ENCODE measurements at regions not wholly inside any gene's neighbourhood (a gene's known extent, or its start where the extent isn't known, plus 50 kb on each side); places are given as distances from the start of the nearest gene placed in this dataset.

GRCh38 chr14:101632520-101632919 lies 71.2 kb downstream of the DIO3 start:
- no peaks in the 10 kb centered on the region for H3K9me3 ChIP-seq
- H3K27me3 ChIP-seq, result no peaks in the 10 kb centered on the region
- DNase-seq, result no peak
- no peak overlapping the region for H3K4me3 ChIP-seq
- no peak overlapping the region for H3K27ac ChIP-seq
- H3K36me3 ChIP-seq, result no peaks in the 10 kb centered on the region
- TF ChIP-seq POLR2A (IDR thresholded peaks at IDR 0.05) (no peak), CTCF (IDR thresholded peaks at IDR 0.05) (no peak)
- H3K4me1 ChIP-seq, result peaks cover 3 to 15% (median 4%) of the 10 kb centered on the region in 4 donors

- no peaks in the 10 kb centered on the region for H3K9me3 ChIP-seq
- H3K27ac ChIP-seq, result no peak overlapping the region
- no peak overlapping the region for H3K4me3 ChIP-seq
- no peaks in the 10 kb centered on the region for H3K36me3 ChIP-seq
- no peaks in the 10 kb centered on the region for H3K27me3 ChIP-seq
- TF ChIP-seq CTCF (IDR thresholded peaks at IDR 0.05) (no peak), POLR2A (IDR thresholded peaks at IDR 0.05) (no peak)
- DNase-seq, result no peak
- H3K4me1 ChIP-seq, result peaks cover under 1 to 13% (median 4%) of the 10 kb centered on the region in 4 donors
Measured at GRCh38 chr14:101633276-101633675, 72.0 kb downstream of the DIO3 start.

GRCh38 chr14:101634202-101634849 lies 73.0 kb downstream of the DIO3 start:
- Histone ChIP-seq H3K27me3 (no peaks in the 10 kb centered on the region), H3K4me1 (peaks cover 0 to 3% (median 0%) of the 10 kb centered on the region in 4 donors), H3K9me3 (no peaks in the 10 kb centered on the region), H3K36me3 (no peaks in the 10 kb centered on the region), H3K4me3 (no peak overlapping the region), H3K27ac (no peak overlapping the region)
- TF ChIP-seq POLR2A (IDR thresholded peaks at IDR 0.05) (no peak), CTCF (IDR thresholded peaks at IDR 0.05) (no peak)
- no peak for DNase-seq

GRCh38 chr14:101634850-101635748 lies 73.8 kb downstream of the DIO3 start:
- H3K9me3 ChIP-seq, result no peaks in the 10 kb centered on the region
- TF ChIP-seq POLR2A (IDR thresholded peaks at IDR 0.05) (no peak), CTCF (IDR thresholded peaks at IDR 0.05) (no peak)
- no peaks in the 10 kb centered on the region for H3K27me3 ChIP-seq
- H3K36me3 ChIP-seq, result no peaks in the 10 kb centered on the region
- H3K27ac ChIP-seq, result no peak overlapping the region
- H3K4me1 ChIP-seq, result no peaks in the 10 kb centered on the region
- no peak for DNase-seq
- H3K4me3 ChIP-seq, result no peak overlapping the region

GRCh38 chr14:101635749-101636560 lies 74.7 kb downstream of the DIO3 start:
- Histone ChIP-seq H3K9me3 (no peaks in the 10 kb centered on the region), H3K36me3 (no peaks in the 10 kb centered on the region), H3K4me1 (no peaks in the 10 kb centered on the region), H3K27ac (no peak overlapping the region), H3K27me3 (no peaks in the 10 kb centered on the region), H3K4me3 (no peak overlapping the region)
- no peak for TF ChIP-seq CTCF (IDR thresholded peaks at IDR 0.05)
- no peak for TF ChIP-seq POLR2A (IDR thresholded peaks at IDR 0.05)
- no peak for DNase-seq

All from Peyer's patch (tissue), 4 donors.